ENCODE measurements at regions not wholly inside any gene's neighbourhood (a gene's known extent, or its start where the extent isn't known, plus 50 kb on each side); places are given as distances from the start of the nearest gene placed in this dataset.

DNA sequence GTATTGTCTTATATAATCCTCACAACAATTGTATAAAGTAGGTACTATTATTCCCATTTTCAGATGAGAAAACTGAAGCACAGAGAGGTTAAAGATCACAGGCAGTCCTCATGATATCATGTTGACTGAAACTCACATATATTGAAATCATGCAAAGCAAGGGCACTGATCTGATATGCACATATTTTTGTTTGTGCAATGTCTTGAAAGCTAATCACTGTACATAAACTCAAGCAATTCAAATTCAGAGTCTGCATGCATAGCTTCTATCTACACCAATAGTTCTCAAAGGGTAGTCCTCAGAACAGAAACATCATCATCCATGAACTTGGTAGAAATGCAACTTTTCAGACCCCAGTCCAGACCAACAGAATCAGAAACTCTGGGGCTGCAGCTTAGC is 119.2 kb upstream of the STT3B start:
- in situ Hi-C loops (cut with HindIII; ENCODE audit: low sequenced_read_pairs), result no loop called here

DNA sequence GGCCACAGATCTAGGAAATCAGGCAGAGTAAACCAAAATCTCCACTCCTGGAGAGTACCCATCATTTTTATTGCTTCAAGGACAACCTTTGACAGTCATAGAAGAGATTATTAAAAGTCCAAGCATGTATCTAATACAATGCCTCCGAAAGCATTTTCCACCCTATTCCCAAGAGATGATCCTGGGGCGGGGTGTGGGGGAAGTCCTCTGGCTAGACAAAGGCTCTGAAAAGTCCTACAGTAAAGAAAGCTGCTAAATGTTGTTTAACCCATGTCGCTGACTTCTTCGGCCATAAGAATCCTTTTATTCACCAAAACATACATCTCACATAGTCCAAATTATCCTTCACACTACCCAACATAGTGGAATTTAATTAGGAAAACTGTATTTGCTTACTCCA is 115.7 kb upstream of the STT3B start:
- in situ Hi-C loops (cut with HindIII; ENCODE audit: low sequenced_read_pairs), result no loop called here
- no peak for DNase-seq (ENCODE audit: low spot score)

More for the DNA sequence above, 119.2 kb upstream of the STT3B start:
- no peak for DNase-seq (ENCODE audit: low spot score)

DNA sequence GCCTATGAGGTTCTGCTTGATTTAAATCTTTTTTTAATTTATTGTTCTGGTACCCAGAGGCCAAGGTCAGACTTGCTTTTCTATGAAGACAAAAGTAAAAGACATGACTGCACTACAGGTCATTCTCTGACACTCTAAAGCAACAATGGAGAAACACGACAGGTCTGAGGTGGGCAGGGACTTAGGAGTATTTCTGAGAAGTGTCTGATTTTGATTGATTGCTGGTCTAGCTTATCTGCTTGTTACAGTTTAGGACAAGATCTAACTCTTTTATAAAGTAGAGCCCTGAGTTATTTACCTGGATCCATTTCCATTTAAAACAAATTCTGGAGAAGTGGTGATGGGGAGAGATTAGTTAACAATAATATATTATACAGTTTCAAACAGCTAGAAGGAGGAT is 115.2 kb upstream of the STT3B start:
- DNase-seq (ENCODE audit: low spot score), result no peak
- in situ Hi-C loops (cut with HindIII; ENCODE audit: low sequenced_read_pairs), result no loop called here

DNA sequence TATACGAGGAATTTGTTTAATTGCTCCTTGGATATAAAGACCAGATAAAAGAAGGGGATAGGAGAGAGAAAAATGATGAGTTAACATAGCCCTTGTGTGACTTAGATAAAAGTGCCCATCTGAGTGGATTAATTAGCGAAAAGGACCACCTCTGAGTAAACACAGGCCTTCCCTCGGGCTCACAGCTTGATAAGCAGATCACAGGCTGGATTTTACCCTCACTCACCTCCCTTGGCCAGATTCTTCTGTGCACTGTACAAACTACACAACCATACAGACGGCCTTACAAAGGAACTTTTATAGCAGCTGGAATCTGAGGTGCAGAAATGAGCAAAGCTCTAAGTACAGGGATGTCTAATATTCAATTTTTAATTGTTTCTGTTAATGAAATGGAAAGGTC is 112.4 kb upstream of the STT3B start:
- DNase-seq (ENCODE audit: low spot score), result no peak
- in situ Hi-C loops (cut with HindIII; ENCODE audit: low sequenced_read_pairs), result no loop called here

DNA sequence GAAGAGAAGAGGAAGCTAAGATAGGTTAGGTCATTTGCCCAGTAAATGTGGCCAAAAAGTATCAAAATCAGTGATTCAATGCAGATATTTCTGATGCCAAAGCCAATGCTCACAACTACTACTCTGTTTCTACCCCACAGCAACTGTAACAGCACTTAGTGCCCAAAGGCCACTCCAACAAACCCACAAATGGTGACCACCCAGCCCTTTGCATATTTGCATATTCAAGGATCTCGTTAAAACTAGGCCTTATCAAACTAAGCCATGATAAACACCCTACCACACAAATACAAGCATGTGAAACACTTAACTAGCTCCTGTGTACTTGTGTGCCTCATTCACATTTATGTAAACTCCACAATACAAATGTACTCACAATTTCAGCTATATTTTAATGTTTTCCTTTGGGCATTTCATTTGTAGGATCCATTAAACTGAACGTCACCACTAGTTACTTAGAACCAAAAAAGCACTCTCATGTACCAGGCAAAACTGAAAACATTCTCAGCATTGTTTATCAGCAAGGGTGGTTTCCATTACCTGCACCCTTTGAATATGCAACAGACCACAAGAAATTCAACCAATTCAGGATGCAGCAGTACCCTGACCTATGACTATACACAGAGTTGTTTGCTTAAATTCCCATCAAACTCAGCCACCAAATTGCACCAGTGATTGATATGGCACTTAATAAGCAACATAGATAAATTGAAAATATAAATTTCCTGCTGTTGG is 111.2 kb upstream of the STT3B start:
- no peak for DNase-seq (ENCODE audit: low spot score)
- in situ Hi-C loops (cut with HindIII; ENCODE audit: low sequenced_read_pairs), result no loop called here

DNA sequence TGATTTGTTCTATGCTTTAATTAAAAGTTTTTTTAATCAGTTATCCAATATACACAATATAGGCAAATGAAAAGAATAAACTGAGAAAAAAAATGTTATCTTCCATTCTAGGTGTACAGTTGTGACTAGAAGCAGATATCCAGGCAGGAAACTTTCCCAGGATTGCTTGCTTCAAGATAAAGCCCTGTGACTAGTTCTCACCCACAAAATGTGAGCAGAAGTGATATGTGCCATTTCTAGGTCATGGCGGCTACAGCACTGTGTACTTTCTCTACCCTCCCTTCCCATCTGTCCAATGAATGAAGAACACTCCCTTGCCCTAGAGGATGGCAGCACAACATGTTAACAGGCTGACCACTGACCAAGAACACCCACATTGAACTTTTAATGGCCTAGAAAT is 110.5 kb upstream of the STT3B start:
- DNase-seq (ENCODE audit: low spot score), result peak; percentile 3
- in situ Hi-C loops (cut with HindIII; ENCODE audit: low sequenced_read_pairs), result no loop called here

DNA sequence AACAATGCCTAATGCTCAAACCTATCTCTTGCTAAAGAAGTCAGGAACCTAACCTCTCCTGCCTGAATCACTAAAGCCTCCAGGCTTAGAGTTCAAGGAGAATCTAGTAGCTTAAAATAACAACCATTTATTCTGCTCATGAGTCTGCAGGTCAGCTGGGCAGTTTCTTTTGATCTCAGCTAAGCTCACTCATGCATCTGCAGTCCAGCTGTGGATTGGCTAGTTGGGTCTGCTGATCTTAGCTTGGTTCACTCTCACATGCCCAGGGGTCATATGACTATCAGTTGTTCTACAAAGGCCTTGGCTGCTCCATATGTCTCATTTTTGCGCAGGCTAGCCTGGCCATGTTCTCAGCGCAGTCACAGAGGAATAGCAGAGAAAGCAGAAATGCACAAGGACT is 109.2 kb upstream of the STT3B start:
- in situ Hi-C loops (cut with HindIII; ENCODE audit: low sequenced_read_pairs), result no loop called here
- DNase-seq (ENCODE audit: low spot score), result no peak

DNA sequence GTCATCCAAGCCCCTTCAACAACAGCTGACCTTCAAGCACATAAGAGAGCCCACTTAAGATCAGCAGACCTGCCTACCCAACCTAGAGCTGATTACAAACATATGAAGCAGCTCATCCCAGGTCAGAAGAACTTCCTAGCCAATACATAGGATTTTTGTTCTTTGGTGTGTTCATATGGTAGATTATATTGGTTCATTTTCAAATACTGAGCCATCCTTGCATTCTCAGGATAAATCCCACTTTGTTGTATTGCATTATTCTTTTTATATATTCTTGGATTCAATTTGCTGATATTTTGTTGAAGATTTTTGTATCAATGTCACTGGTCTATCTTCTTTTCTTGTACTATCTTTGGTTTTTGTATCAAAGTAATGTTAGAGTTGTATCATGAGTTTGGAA is 107.3 kb upstream of the STT3B start:
- no peak for DNase-seq (ENCODE audit: low spot score)
- in situ Hi-C loops (cut with HindIII; ENCODE audit: low sequenced_read_pairs), result no loop called here

DNA sequence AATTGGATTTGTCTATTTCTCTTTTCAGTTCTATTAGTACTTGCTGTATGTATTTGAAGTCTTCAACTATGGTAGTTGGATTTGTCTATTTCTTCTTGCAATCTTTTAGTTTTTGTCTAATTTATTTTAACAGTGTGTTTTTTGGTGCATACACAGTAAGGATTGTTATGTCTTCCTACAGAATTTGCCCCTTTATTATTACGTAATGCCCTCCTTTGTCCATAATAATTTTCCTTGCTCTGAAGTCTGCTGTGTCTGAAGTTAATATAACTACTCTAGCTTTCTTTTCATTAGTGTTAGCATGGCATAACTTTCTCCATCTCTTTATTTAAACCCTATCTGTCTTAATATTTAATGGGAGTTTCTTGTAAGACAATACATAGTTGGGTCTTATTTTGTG is 105.1 kb upstream of the STT3B start:
- in situ Hi-C loops (cut with HindIII; ENCODE audit: low sequenced_read_pairs), result no loop called here
- no peak for DNase-seq (ENCODE audit: low spot score)

DNA sequence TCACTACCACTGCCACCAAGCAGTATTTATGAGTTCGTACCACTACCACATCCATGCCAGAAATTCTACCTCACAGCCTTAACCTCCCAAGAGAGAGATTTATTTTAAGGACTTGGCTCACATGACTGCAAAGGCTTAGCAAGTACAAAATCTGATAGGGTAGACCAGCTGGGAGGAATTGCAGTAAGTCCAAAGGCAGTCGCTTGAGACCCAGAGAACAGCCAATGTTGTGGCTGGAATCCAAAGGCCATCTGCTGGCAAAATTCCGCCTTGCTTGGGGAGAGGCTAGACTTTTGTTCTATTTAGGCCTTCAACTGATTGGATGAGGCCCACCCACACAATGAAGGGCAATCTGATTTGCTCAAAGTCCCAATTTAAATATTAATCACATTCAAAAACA is 101.4 kb upstream of the STT3B start:
- in situ Hi-C loops (cut with HindIII; ENCODE audit: low sequenced_read_pairs), result no loop called here
- DNase-seq (ENCODE audit: low spot score), result no peak

DNA sequence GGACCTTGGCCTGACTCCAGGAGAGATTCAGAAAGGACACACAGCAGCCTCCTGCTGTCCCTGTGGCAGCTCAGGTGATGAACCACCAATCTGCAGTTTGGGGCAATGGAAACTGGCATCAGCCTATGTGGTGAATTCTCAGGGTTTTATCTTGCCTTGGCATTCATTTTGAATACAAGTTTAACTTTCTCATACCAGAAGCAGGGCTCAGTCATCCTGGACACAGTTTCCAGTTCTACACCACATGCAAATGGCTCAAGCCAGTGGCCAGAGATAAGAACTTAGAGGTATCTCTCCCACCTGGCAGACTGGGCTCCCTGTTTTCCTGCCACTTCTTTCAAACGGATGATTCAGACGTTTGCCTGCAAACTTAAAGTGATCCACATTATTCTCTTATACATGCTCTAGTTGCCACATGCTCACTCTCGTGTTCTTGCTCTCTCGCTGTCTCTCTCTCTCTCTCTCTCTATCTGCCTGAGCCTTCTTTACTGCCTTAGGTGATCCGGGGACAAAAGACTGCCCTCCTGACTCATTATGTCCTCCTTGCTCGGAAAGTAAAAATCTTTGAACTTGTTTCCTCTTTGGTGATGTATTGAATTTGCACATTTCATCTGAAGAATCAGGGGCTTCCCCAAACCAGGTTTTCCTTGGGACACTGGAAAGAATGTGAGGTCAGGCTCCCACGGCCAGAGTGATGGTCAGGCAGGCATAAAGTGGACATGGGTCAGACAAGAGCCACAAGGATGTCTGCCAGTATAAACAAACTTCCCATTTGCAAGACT is 99.6 kb upstream of the STT3B start:
- in situ Hi-C loops (cut with HindIII; ENCODE audit: low sequenced_read_pairs), result no loop called here
- no peak for DNase-seq (ENCODE audit: low spot score)

DNA sequence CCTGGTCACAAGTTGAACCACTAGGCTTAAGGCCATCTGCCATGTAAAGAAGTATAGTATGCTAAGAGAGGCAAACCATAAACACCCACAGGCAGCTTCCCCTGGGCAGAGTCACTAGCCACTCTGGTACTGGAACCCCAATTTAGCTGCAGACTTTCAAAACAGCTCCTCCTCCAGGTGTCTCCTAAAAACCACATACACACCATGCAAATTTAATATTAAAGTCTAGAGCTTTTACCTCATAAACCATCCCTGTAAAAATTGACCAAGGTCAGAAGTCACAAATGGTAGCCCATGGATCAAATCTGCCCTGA is 99.1 kb upstream of the STT3B start:
- DNase-seq (ENCODE audit: low spot score), result no peak
- in situ Hi-C loops (cut with HindIII; ENCODE audit: low sequenced_read_pairs), result no loop called here

DNA sequence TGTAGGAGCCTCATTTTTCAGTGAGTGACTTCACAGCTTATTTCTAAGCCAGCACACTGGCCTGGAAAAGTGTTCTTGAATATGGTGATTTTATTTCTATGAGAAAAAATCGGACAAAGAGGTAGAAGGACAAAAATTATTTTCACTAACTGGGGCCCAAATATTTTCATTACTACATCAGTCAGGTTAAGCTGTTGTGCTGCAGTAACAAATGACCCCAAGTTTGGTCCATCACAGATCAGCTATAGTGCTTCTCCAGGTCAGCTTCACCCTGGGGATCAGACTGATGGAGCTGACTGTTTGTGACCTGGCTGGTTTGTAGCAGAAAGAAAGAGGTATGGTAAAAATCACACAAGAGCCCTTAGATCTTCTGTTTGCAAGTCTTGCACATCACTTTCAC is 97.9 kb upstream of the STT3B start:
- no peak for DNase-seq (ENCODE audit: low spot score)
- in situ Hi-C loops (cut with HindIII; ENCODE audit: low sequenced_read_pairs), result no loop called here

DNA sequence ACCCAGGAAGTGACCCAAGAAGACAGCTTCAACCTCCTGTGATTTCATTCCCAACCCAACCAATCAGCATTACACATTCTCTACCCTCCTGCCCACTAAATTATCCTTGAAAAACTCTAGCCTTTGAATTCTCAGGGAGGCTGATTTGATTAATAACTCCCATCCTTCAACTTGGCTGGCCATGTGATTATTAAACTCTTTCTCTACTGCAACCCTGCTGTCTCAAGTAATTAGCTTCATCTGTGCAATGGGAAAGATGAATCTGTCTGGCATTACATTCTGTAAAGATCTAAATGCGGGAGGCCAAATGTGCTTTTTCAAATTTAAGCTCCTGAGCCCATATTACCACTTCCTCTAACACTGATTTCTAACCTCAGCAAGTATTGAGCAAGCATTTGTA is 95.9 kb upstream of the STT3B start:
- DNase-seq (ENCODE audit: low spot score), result no peak
- in situ Hi-C loops (cut with HindIII; ENCODE audit: low sequenced_read_pairs), result no loop called here

DNA sequence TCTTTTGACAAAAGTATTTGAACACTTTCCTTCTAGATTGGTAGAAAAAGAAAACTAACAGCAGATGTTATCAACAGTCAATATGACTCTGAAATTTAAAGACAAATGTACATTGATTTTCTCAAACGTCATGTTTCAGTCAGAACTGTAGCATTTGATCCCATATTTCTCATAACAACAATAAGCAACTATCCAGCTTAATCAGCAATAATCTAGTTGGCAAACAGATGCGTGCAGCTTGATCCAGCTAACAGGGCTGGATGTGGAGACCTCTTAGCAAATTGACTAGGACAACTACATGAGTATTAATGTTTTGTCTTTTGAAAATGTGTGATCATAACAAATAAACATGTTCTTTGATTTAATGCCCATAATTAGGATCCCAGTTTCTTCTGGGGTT is 94.0 kb upstream of the STT3B start:
- in situ Hi-C loops (cut with HindIII; ENCODE audit: low sequenced_read_pairs), result no loop called here
- DNase-seq (ENCODE audit: low spot score), result no peak

DNA sequence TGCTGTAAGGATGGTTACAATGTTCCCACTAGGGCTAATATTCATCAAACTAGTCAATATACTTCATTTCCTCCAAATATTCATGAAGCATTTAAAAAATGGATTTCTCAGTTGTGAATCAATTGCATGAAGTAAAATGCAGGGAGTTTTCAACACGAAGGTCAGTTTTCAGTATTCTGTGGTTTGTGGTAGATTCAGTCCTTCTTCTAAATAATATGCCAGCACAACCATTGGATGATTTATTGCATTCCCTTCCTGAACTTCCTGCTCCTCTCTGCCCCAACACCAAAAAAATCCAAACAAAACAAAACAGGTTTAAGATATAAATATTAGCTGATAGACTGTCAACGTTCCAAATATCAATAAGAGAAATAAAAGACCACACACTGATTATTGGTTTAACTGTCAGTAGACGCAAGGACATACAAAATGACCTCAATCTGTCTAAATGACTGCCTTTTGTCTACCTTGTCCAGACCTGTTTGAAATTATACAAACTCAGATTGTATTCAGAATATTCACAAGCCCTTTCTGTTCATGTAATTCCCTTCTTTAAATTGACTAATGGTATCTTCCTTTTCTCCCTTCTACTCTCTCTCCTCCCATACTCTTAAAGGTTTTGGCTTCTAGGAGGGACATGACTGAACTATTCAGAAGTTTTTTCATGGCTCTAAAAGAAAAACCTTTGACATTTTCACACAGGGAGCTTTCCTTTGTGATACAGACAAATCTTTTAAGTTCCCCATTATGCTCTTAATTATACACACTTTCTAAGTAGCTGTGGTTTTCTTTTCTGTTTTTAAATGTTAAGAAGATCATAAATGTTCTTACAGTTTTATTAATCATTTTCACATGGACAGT is 92.6 kb upstream of the STT3B start:
- DNase-seq (ENCODE audit: low spot score), result no peak
- in situ Hi-C loops (cut with HindIII; ENCODE audit: low sequenced_read_pairs), result no loop called here

DNA sequence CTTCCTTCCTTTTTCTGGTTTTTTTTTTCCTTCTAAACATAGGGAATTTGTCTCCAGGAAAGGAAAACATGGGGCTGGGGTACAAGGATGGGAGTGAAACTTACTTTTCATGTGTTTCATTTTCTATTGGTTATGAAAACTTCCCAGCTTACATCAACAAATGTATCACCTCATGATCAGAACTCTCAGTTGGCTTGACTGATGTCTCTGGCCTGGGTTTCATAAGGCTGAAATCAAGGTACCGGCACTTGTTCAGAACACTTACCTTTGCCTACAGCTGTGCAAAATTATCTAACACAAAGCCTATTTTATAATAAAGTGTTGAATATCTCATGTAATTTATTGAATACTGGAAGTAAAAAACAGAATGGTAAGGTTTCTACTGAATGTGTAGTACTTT is 91.8 kb upstream of the STT3B start:
- no peak for DNase-seq (ENCODE audit: low spot score)
- in situ Hi-C loops (cut with HindIII; ENCODE audit: low sequenced_read_pairs), result no loop called here

DNA sequence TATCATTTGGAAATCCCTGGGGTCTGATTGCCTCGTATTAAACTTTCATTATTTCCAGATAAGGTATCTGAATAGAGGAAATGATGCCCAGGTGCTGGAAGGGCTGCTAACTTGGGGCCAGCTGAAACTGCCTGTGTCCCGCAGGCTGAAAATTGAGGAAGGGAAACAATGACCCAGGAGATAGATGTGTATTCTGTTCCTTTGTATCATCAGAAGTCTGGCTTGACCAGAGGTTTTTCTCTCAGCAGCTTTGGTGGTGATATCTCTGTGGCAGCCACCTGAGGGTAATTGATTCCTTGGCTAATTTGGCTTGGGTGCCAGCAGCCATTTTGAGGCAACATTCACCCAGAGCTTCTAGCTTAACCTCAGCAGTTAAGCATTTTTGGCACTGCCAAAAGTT is 90.0 kb upstream of the STT3B start:
- in situ Hi-C loops (cut with HindIII; ENCODE audit: low sequenced_read_pairs), result no loop called here
- DNase-seq (ENCODE audit: low spot score), result no peak

DNA sequence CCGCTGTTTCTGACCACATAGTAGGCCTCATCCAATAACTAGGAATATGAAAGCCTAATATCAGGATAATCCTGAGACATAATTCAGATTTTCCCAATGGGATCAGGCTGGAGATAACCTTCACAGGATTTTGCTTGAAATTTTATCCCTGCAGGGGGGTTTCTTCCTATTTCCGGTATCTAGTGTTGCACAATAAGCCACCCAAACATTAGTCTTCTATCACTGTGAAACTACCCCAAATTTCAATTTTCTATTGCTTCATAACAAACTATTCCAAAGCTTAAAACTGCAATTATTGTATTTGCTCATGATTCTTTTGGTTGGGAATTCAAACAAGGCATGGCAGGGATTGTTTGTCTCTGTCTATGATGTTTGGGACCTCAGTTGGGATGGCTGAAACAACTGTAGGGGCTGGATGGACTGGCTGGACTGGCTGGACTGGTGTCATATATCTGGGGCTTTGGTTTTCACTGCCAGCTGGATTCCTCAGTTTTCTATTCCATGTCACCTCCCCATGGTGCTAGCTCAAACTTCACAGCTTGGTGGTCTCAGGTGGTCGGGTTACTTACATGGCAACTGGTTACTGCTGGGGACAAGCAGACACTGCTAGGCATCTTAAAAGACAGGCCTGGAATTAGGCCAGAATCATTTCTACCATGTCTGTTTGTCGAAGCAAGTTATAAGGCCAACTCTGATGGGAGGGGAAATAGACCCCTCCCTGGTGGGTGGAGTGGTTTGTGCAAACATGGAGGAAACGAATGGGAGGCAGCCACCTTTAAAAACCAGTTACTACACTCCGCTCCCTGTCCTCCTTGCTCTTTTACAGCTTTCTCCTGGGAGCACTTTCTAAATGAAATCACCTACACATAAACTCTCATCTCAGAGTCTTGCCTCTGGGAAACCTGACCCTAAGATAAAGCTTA is 88.2 kb upstream of the STT3B start:
- no peak for DNase-seq (ENCODE audit: low spot score)
- in situ Hi-C loops (cut with HindIII; ENCODE audit: low sequenced_read_pairs), result no loop called here

Measured in G401 (cell line).